HepG2 (cell line): ENCODE measurements at regions not wholly inside any gene's neighbourhood (a gene's known extent, or its start where the extent isn't known, plus 50 kb on each side); places are given as distances from the start of the nearest gene placed in this dataset.

Experiments
- CEBPG ChIP-seq: IDR thresholded peaks from 2 replicates; pipeline ENCODE4 v1.6.1; 2016
- CTCF ChIP-seq: sonication (generic); formaldehyde crosslinking; IDR thresholded peaks from 2 replicates; pipeline ENCODE4 v1.5.0; 2020; ENCODE audit warnings: mild to moderate bottlenecking, missing genetic modification reagents, moderate library complexity
- EP300 ChIP-seq, 3 experiments: sonication (generic) in 1 of 3; formaldehyde crosslinking in 1 of 3; IDR thresholded peaks; 2 replicates each; pipeline versions ENCODE4 v1.5.1 to v1.6.1; 2011 to 2020; ENCODE audit warnings: low read depth in 2 of 3, low read length in 2 of 3, borderline replicate concordance in 1 of 3, improper control_type of control experiment in 1 of 3, mild to moderate bottlenecking in 1 of 3, missing genetic modification reagents in 1 of 3, moderate library complexity in 1 of 3
- ESRRA ChIP-seq: sonication (generic); formaldehyde crosslinking; IDR thresholded peaks from 2 replicates; pipeline ENCODE4 v1.5.1; 2020; ENCODE audit warnings: mild to moderate bottlenecking, low read depth, missing genetic modification reagents
- HINFP ChIP-seq: sonication (generic); formaldehyde crosslinking; IDR thresholded peaks from 2 replicates; pipeline ENCODE4 v1.4.0; 2020; ENCODE audit warnings: low read depth, mild to moderate bottlenecking, missing genetic modification reagents
- JARID2 ChIP-seq: sonication (generic); formaldehyde crosslinking; IDR thresholded peaks from 2 replicates; pipeline ENCODE4 v1.8.1; 2023; ENCODE audit warnings: missing genetic modification reagents, inconsistent platforms; ENCODE audit not compliant: insufficient replicate concordance
- POLR2A ChIP-seq, 2 experiments: IDR thresholded peaks; 2 replicates each; pipeline ENCODE4 v1.6.1; 2011; ENCODE audit warnings: low read depth in 2 of 2, low read length in 2 of 2, mild to moderate bottlenecking in 1 of 2, moderate library complexity in 1 of 2; ENCODE audit not compliant: insufficient read depth in 1 of 2
- POLR2AphosphoS5 ChIP-seq: IDR thresholded peaks from 2 replicates; pipeline ENCODE4 v1.6.1; 2012; ENCODE audit warnings: low read depth, low read length
- TCF12 ChIP-seq, 2 experiments: fragments of 450-650 bp in 1 of 2; sonication (generic) in 1 of 2; formaldehyde crosslinking in 1 of 2; IDR thresholded peaks; 2 replicates each; pipeline versions ENCODE4 v1.6.1 to v1.8.0; 2017 to 2022; ENCODE audit warnings: antibody characterized with exemption in 1 of 2, mild to moderate bottlenecking in 1 of 2, missing genetic modification reagents in 1 of 2, moderate library complexity in 1 of 2
- ZBTB40 ChIP-seq, 2 experiments: fragments of 450-650 bp in 1 of 2; sonication (generic) in 1 of 2; formaldehyde crosslinking in 1 of 2; IDR thresholded peaks; 2 replicates each; pipeline versions ENCODE4 v1.6.1 to v1.8.0; 2016 to 2022; ENCODE audit warnings: antibody characterized with exemption in 1 of 2, mild to moderate bottlenecking in 1 of 2, missing genetic modification reagents in 1 of 2
- ZMYM3 ChIP-seq: sonication (generic); formaldehyde crosslinking; IDR thresholded peaks from 2 replicates; pipeline ENCODE4 v1.5.1; 2020; ENCODE audit warnings: mild to moderate bottlenecking, missing genetic modification reagents
- ZNF232 ChIP-seq: sonication (generic); formaldehyde crosslinking; IDR thresholded peaks from 2 replicates; pipeline ENCODE4 v1.4.0; 2020; ENCODE audit warnings: missing genetic modification reagents, borderline replicate concordance
- ZSCAN21 ChIP-seq: sonication (generic); formaldehyde crosslinking; IDR thresholded peaks from 2 replicates; pipeline ENCODE4 v1.8.0; 2022; ENCODE audit warnings: mild to moderate bottlenecking, missing genetic modification reagents, moderate library complexity, borderline replicate concordance

GRCh38 chr3:187572441-187572840 is 97.8 kb downstream of the SST start:
- no peak for TF ChIP-seq TCF12 (IDR thresholded peaks at IDR 0.05)
- TF ChIP-seq TCF12 (CRISPR knock-in tag; IDR thresholded peaks at IDR 0.05) = no peak
- TF ChIP-seq POLR2AphosphoS5 = no peak
- no peak for TF ChIP-seq ZMYM3 (CRISPR knock-in tag)
- TF ChIP-seq HINFP (CRISPR knock-in tag) = no peak
- TF ChIP-seq EP300 (IDR thresholded peaks at IDR 0.05; ENCODE audit: low read depth in 2 of 2, low read length in 2 of 2) = no peak
- no peak for TF ChIP-seq EP300 (CRISPR knock-in tag; IDR thresholded peaks at IDR 0.05; ENCODE audit: borderline replicate concordance)
- no peak for TF ChIP-seq POLR2A (IDR thresholded peaks at IDR 0.05; ENCODE audit: insufficient read depth in 1 of 2, low read depth in 2 of 2, low read length in 2 of 2)
- no peak for TF ChIP-seq ZSCAN21 (CRISPR knock-in tag)
- no peak for TF ChIP-seq JARID2 (CRISPR knock-in tag)
- TF ChIP-seq ESRRA = no peak
- TF ChIP-seq CTCF (CRISPR knock-in tag) = no peak
- no peak for TF ChIP-seq CEBPG (CRISPR knock-in tag)
- TF ChIP-seq ZBTB40 (IDR thresholded peaks at IDR 0.05) = no peak
- TF ChIP-seq ZBTB40 (CRISPR knock-in tag; IDR thresholded peaks at IDR 0.05) = no peak
- TF ChIP-seq ZNF232 = no peak
